Cardiac muscle cell (in vitro differentiated cells and primary cell): ENCODE measurements at regions not wholly inside any gene's neighbourhood (a gene's known extent, or its start where the extent isn't known, plus 50 kb on each side); places are given as distances from the start of the nearest gene placed in this dataset.

Experiments
- DNase-seq, 2 donors: peaks; one replicate each; pipeline versions ENCODE4 v3.0.0 to v3.0.0-alpha.2; 2010 to 2017; ENCODE audit warnings: low read depth in 1 of 2, low spot score in 1 of 2
- H3K27ac ChIP-seq: fragments of 200-600 bp; sonication (generic); 2 replicates; pipeline ENCODE4 v1.5.1; 2016
- H3K27me3 ChIP-seq: fragments of 200-600 bp; sonication (generic); 2 replicates; pipeline ENCODE4 v1.6.0; 2016; ENCODE audit warnings: control low read depth
- H3K36me3 ChIP-seq: fragments of 200-600 bp; sonication (generic); 2 replicates; pipeline ENCODE4 v1.5.1; 2016; ENCODE audit warnings: control low read depth
- H3K4me1 ChIP-seq: fragments of 200-600 bp; sonication (generic); 2 replicates; pipeline ENCODE4 v1.8.1; 2017; ENCODE audit warnings: low read depth, mild to moderate bottlenecking, mixed run types
- H3K4me3 ChIP-seq: fragments of 200-600 bp; sonication (generic); 2 replicates; pipeline ENCODE4 v1.5.1; 2016; ENCODE audit warnings: mild to moderate bottlenecking
- H3K9me3 ChIP-seq: fragments of 200-600 bp; sonication (generic); 2 replicates; pipeline ENCODE4 v1.5.1; 2017; ENCODE audit warnings: low read depth, mild to moderate bottlenecking, control low read depth
- TF ChIP-seq, protein P1 (sequence below): IDR thresholded peaks from 2 replicates; pipeline ENCODE4 v1.5.1; 2012; ENCODE audit warnings: low read depth, mild to moderate bottlenecking, low read length

DNA sequence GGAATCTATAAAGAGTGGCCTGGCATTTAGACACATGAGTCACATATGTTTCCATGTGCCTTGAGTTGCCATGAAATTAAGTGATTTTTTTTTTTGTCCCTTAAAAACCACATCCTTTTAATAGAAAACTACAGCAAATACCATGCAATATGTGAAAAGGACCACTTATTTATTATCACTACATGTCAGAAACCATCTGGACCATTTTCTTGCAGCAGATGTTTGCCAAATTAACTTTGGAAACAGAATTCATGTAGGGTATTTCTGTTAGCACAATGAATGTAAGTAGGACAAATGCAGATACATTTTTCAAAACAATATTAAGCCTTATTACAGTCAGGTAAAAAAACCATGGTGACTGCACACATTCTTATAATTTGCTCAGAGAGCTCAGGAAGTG is 230.6 kb downstream of the REEP3 start:
- Histone ChIP-seq H3K4me3 (no peak overlapping the region), H3K27me3 (no peaks in the 10 kb centered on the region), H3K36me3 (no peaks in the 10 kb centered on the region), H3K4me1 (peaks cover 6% of the 10 kb centered on the region), H3K27ac (no peak overlapping the region), H3K9me3 (no peaks in the 10 kb centered on the region)
- no peak for DNase-seq
- TF ChIP-seq, protein P1, sequence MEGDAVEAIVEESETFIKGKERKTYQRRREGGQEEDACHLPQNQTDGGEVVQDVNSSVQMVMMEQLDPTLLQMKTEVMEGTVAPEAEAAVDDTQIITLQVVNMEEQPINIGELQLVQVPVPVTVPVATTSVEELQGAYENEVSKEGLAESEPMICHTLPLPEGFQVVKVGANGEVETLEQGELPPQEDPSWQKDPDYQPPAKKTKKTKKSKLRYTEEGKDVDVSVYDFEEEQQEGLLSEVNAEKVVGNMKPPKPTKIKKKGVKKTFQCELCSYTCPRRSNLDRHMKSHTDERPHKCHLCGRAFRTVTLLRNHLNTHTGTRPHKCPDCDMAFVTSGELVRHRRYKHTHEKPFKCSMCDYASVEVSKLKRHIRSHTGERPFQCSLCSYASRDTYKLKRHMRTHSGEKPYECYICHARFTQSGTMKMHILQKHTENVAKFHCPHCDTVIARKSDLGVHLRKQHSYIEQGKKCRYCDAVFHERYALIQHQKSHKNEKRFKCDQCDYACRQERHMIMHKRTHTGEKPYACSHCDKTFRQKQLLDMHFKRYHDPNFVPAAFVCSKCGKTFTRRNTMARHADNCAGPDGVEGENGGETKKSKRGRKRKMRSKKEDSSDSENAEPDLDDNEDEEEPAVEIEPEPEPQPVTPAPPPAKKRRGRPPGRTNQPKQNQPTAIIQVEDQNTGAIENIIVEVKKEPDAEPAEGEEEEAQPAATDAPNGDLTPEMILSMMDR: no peak

DNA sequence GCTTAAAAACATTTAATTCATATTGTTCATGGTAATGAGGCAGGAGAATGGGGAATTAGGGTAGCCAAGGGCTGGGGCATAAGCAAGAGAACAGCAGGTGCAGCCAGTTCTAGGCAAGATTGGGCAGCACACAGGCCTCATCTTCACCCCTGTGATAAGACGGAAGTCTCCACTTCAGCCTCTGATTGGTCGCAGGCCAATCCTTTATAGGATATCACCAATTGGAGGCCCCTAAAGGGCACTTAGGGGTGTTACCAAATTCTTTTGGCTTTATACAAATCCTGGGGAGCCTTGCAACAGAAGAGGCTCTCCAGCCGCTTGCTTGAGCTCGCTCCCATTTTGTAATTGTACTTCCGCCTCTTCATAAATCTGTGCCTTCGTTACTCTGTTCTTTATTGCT is 231.1 kb downstream of the REEP3 start:
- DNase-seq: no peak
- H3K27me3 ChIP-seq: no peaks in the 10 kb centered on the region
- TF ChIP-seq, protein P1: no peak
- no peaks in the 10 kb centered on the region for H3K36me3 ChIP-seq
- no peaks in the 10 kb centered on the region for H3K9me3 ChIP-seq
- H3K27ac ChIP-seq: no peak overlapping the region
- peaks cover 6% of the 10 kb centered on the region for H3K4me1 ChIP-seq
- no peak overlapping the region for H3K4me3 ChIP-seq

DNA sequence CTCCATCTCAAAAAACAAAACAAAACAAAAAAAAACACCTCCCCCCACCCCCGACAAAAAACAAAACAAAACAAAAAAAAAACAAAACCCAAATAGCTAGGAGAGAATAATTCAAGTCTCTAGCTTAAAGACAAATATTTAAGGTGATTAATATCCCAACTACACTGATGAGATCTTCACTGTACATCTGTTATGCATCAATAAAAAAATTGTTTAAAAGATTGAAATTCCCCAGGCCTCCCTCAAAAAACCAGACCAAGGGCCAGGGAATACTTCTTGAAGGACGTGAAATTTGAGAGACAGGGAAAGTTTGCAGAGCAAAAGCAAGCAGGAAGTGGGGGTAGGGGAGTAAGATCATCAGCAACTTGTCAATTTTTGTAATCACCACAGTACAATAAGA is 232.6 kb downstream of the REEP3 start:
- Histone ChIP-seq H3K4me3 (no peak overlapping the region), H3K9me3 (no peaks in the 10 kb centered on the region), H3K36me3 (no peaks in the 10 kb centered on the region), H3K27me3 (no peaks in the 10 kb centered on the region), H3K27ac (no peak overlapping the region), H3K4me1 (peaks cover 6% of the 10 kb centered on the region)
- DNase-seq: no peak
- TF ChIP-seq, protein P1: no peak

DNA sequence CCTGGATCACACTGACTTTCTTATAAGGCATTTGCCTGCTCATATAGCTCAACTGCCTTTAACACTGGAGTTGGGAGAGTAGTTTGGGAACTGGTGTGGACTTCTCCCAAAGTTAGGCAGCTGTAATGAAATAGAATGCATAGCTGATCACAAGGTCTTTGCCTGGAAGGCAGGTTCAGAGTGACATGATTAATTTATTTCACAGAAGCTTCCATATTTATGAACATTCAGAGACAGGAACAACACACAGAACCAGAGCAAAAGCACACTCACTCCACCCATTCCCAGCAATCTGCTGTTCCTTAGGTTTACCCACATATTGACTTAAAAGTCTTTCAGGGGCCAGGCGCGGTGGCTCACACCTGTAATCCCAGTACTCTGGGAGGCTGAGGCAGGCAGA is 234.2 kb downstream of the REEP3 start:
- H3K4me3 ChIP-seq: no peak overlapping the region
- TF ChIP-seq, protein P1: no peak
- no peaks in the 10 kb centered on the region for H3K9me3 ChIP-seq
- no peaks in the 10 kb centered on the region for H3K36me3 ChIP-seq
- peaks cover 12% of the 10 kb centered on the region for H3K4me1 ChIP-seq
- H3K27ac ChIP-seq: no peak overlapping the region
- no peaks in the 10 kb centered on the region for H3K27me3 ChIP-seq
- no peak for DNase-seq

DNA sequence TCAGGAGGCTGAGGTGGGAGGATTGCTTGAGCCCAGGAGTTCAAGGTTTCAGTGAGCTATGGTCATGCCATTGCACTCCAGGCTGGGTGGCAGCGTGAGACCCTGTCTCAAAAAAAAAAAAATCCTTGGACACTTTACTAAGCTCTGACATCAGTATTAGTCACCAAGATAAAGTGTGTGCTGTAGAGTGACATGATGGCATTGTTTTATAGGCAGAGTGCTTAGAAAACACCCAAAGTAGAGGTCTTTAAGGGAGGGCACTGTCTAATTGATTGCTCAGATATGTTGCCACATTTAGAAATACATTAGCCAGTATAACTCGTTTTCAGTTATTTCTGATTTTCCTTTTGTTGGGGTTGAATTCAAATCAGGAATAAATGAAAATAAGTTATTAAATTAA is 235.9 kb downstream of the REEP3 start:
- TF ChIP-seq, protein P1: no peak
- Histone ChIP-seq H3K4me3 (no peak overlapping the region), H3K9me3 (no peaks in the 10 kb centered on the region), H3K36me3 (no peaks in the 10 kb centered on the region), H3K4me1 (peaks cover 15% of the 10 kb centered on the region), H3K27ac (no peak overlapping the region), H3K27me3 (no peaks in the 10 kb centered on the region)
- no peak for DNase-seq

DNA sequence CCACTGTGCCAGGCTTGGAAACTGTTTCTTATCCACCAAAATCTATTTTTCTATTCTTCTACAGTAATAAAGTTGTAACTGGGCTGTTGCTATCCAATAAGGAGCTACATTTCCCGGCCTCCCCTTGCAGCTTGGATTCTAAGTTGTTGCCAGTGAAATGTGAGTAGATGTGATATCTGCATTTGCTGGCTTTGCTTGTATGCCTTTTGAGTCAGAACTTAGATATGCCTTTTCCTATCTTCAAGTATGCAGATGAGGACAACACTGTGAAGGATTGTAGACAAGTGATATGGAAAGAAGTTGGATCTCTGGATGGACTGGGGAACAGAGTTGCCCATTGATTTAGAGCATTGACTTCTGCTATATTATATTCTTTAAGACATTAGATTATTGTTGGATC is 236.9 kb downstream of the REEP3 start:
- H3K4me3 ChIP-seq: no peak overlapping the region
- TF ChIP-seq, protein P1: no peak
- H3K27ac ChIP-seq: no peak overlapping the region
- peaks cover 15% of the 10 kb centered on the region for H3K4me1 ChIP-seq
- no peaks in the 10 kb centered on the region for H3K27me3 ChIP-seq
- H3K36me3 ChIP-seq: no peaks in the 10 kb centered on the region
- DNase-seq: peak in 1 of 2 donors; percentile 78
- H3K9me3 ChIP-seq: no peaks in the 10 kb centered on the region
